ENCODE measurements at regions not wholly inside any gene's neighbourhood (a gene's known extent, or its start where the extent isn't known, plus 50 kb on each side); places are given as distances from the start of the nearest gene placed in this dataset.

DNA sequence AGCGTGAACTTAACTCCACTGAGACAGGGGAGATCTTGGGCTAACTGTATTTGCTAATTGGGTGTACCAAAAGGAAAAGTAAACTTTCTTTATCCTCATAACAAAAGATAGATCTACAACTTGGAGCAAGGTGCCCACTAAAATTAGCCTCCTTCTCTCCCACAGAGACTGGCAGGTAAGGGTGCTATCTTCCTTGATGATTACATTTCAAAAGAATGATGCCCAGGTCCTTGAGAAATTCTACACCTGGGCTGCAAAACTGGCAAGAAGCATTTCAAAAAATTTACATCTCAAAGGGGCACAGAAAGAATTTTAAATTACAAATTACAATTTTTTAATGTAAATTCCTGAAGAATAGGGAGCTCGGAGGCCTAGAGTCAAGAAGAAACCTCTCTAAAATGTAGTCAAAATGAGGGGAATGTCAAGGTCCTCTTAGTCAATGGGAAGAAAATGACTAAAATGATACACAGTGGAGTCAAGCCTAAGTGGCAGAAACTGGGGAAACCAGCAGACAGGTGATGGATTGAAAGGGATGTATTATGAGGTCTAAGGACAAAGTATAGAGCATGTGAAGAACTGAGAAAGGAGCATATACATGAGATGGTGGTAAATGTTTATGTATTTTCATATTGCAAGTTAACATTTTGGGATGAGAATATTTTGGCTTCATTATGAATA, 348.3 kb upstream of the TUSC1 start:
- no peak for DNase-seq

- no peak for DNase-seq
Measured at GRCh38 chr9:26013199-26013598, 335.0 kb upstream of the TUSC1 start.

- no peak for DNase-seq
Measured at GRCh38 chr9:26012797-26013196, 334.6 kb upstream of the TUSC1 start.

DNA sequence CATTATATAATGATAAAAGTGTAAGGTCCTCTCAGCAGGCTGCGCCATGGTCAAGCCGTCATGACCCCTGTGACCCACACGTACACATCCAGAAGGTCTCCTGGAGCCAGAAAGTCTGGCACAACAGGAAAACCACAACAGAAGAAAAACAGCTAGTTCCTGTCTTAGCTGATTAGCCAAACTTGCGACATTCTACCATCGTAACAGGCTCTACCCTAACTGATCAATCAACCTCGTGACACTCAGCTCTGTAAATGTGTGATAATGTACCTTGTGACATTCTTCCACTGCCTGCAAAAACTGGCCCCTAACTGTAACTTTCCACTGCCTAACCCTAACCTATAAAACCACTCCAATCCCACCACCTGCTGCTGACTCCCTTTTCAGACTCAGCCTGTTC, 316.4 kb upstream of the TUSC1 start:
- no peak for DNase-seq

GRCh38 chr9:25990376-25990775, 312.1 kb upstream of the TUSC1 start:
- no peak for DNase-seq

- no peak for DNase-seq
Measured at GRCh38 chr9:25975667-25976066, 297.4 kb upstream of the TUSC1 start.

DNA sequence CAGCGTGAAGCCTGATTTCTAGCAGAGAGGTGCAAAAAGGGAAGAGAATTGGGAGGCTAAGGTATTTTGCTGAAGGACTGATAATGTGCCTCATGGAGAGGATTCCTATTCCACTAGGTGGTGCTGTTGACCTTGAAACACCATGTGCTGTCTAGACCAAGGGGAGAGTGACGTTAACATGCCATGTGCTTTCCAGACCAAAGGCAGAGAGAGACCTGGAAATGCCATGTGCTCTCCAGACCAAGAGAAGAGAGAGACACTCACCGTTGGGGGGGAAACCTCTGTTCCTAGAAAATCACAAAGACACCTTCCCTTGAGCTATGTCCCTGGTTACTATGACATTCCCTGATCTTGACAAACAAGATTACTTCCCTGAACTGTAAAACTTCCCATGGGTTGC, 286.0 kb upstream of the TUSC1 start:
- DNase-seq, result peak; percentile 42

GRCh38 chr9:25960178-25960577, 281.9 kb upstream of the TUSC1 start:
- DNase-seq, result no peak

DNA sequence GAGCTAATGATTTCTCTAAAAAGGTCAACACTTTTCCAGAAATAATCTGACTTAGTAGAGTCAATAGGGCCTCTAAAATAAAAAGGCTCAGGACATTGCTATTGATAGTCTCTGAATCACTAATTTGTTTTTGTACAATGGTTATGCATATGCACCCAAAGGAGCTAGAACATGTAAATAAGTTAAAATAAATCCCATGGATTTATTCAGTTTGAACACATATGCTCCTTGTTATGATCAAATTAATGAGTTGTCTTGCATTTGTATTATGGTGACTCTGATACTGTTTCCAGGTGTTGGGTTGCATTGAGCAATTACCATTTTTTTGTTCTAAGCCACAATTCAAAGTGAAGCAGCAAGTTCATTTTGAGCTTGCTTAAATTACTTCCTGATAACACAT, 276.0 kb upstream of the TUSC1 start:
- DNase-seq, result no peak

GRCh38 chr9:25948182-25948581, 269.9 kb upstream of the TUSC1 start:
- no peak for DNase-seq

DNA sequence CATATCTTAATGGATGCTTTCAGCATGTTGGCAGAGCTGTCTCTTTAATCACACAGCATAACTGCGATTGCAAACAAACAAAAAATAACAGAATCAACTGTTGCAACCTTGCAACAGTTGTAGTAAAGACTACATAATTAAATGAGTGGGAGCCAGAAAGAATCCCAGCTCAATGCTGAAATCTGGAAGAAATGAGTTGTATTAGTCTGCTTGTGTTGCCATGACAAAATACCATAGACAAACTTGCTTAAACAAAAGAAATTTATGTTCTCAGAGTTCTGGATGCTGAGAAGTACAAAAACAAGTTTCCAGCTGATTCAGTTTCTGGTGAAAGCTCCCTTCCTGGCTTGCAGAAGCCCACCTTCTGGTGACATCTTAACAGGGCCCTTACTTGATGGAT, 260.9 kb upstream of the TUSC1 start:
- DNase-seq, result no peak

- DNase-seq, result no peak
Measured at GRCh38 chr9:25936031-25936430, 257.8 kb upstream of the TUSC1 start.

DNA sequence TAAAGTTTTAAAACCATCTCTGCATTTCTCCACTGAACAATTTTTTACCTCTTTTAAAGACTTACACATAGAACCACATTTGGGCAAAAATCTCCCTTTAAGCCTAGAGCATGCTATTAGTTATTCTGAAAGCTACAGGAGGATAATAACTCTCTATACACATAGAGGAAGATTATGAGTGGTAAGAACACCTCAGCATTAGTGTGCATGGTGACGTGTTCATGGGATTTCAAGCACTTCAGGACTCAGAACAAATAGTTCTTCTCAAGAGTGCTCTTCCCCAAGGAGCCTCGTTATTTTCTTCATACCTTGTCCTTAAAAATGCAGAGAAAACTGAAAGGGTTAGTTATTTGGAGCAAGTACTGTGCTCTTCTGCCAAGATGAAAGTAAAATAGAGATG, 256.9 kb upstream of the TUSC1 start:
- no peak for DNase-seq

DNA sequence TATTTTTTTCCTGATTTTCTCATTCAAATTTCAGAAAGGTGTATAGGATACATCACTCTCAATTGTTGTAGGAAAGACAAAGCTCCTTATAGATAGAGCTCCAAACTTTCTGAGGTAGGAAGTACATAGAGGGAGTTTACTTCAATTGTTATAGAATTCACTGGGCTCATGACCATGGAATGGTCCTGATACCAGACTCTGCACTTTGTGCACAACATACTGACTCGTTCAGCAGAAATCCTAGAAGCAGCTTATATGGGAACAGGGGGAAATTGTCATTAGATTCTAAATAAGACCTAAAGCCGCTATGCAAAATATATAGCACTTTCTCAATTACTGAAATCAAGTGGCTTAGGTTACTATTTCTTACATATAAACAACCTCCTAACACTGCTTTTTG, 240.5 kb upstream of the TUSC1 start:
- DNase-seq, result no peak

GRCh38 chr9:25917731-25918362, 239.6 kb upstream of the TUSC1 start:
- no peak for DNase-seq

DNA sequence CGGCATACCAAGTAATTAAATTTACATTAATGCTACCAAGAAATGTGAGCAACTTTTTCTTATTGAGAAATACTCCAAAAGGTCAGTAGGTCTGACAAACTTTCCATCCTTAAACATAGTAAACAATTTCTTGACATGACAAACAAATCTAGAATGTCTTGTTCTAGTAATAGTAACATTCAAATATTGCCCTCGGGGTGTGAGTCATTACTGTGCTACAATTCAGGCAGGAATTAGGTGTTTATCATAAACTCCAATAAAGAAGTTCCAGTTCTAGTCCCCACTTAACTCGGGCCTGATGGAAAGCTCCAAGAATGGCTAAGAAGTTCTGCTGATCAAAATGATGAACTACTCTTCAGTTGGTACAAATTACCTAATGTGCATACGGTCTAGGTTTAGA, 235.6 kb upstream of the TUSC1 start:
- no peak for DNase-seq

DNA sequence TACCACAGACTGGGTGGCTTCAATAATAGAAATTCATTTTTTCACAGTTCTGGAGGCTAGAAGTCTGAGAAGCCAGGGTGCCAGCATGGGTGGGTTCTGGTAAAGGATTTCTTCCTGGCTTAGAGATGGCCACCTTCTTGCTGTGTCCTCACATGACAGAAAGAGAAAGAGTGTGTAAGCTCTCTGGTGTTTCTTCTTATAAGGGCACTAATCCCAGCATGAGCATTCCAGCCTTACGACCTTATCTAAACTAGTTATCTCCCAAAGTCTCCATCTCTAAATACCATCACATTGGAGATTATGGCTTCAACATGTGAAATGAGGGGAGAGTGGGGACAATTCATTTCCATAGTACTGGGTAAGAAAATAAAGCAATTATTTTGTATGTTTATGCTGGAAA, 226.5 kb upstream of the TUSC1 start:
- no peak for DNase-seq

GRCh38 chr9:25891527-25891926, 213.3 kb upstream of the TUSC1 start:
- DNase-seq, result no peak

- no peak for DNase-seq
Measured at GRCh38 chr9:25889661-25890060, 211.4 kb upstream of the TUSC1 start.

GRCh38 chr9:25876248-25876647, 198.0 kb upstream of the TUSC1 start:
- DNase-seq, result no peak

DNA sequence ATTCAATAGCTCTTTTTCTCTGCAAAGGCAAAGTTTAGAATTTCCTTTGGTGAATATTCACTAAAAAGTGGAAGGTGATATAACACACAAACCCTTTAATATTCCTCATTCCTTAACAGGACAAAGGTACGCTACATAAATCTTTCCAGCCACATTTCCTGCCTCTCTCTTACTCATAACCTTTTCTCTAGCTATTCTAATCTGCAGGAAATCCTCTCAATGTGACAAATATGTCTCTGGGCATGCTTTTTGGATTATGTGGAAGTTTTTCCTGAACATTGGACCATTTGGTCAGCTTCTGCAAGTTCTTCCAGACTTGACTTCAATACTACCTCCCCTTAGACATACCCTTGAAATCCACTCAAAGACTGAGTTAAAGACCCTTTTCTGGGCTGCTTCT, 186.3 kb upstream of the TUSC1 start:
- no peak for DNase-seq

DNA sequence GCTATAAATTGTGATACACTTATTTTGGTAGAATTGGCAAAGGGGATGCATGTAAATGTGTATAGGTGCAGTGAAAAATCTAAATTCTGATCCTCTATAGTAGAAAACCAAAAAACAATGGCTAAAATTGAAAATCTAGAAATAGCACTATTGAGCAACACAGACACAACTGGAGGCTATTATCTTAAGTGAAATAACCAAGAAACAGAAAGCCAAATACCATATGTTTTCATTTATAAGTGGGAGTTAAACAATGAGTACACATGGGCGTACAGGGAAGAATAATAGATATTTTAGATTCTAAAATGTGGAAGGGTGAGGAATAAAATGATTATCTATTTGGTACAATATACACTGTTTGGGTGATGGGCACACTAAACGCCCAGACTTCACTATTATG, 183.2 kb upstream of the TUSC1 start:
- DNase-seq, result no peak

DNA sequence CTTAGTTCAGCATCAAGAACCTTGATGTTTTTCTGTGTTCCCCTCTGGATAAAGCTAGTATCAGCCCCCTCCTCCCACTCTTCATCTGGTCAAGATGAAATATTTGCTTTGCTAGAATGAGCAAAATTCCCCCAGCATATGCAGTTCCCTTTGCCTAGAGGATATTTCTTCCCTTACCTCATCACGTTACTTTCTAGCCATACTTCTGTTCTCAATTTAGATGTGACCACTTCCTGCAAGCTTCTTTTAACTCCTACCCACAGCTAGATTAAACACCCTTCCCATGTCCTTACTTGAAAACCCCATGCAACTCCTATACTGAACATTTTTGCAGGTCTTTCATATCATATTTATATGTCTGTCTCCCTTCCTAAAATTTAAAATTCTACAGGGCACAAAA, 178.9 kb upstream of the TUSC1 start:
- DNase-seq, result no peak

DNA sequence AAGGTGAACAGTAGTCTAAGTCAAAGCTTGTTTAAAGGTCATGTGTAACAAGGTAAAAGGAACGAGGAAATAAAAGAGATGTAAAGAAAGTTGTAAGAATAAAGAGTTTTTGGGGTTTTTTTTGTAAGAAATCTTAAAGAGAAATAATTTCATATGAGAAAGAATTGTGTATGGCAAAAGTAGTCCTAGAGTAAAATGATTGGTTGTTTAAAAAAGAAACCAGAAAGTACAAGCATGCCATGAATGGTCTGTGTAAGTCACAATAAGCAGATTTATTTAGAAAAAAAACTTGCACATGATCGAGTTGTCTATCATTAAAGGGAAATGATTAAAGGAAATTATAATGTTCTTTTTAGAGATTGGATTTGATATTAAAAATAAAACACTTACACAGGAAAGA, 172.6 kb upstream of the TUSC1 start:
- no peak for DNase-seq

- DNase-seq, result no peak
Measured at GRCh38 chr9:25845867-25846266, 167.6 kb upstream of the TUSC1 start.

Measured in SHP77 treated with DMSO at 0.1 percent for 48 hours (cell line).